ENCODE measurements at regions not wholly inside any gene's neighbourhood (a gene's known extent, or its start where the extent isn't known, plus 50 kb on each side); places are given as distances from the start of the nearest gene placed in this dataset.

DNA sequence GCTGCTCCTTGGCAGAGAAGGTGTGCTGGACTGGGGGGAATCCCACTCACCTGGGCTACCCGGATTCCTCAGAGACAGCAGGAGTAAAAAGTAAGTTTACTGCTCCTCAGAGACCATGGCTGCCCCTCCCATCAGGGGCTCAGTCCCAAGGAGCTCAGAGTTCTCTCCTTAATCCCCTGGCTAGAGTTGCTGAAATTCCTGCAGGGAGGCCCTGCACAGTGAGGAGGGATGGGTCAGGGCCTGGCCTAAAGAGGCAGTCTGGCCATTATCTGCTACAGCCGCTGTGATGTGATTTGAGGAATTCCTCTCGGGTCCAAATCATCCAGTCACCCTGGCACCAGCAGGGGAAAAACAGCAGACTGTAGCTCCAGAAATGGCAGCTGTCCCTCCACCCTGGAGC, 502.5 kb downstream of the PCDH17 start:
- intact Hi-C loops (cut with DNase I) = no loop called here
- DNase-seq (ENCODE audit: missing footprints) (no peak), ATAC-seq (no peak)

- intact Hi-C loops (cut with DNase I) = no loop called here
- ATAC-seq = no peak
Observed at GRCh38 chr13:58134525-58134924, 503.0 kb downstream of the PCDH17 start.

DNA sequence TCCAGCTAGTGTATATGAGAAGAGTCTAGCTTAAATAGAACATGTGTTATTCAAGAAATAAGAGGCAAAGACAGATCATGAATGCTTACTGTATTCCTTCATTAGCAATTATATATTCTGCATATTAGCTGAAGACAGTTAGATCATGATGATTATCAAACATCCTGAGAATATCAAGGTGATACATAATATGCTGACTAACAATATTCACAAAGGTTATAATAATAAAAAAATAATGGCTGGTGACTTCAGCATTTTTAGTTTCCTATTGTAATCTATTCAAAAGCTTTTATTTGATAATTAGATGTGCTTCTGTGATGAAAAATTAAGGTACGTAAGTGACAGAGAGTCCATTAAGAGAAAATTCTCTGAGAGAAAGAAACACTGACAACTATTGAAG, 511.4 kb downstream of the PCDH17 start:
- intact Hi-C loops (cut with DNase I) = no loop called here
- DNase-seq (ENCODE audit: missing footprints) = no peak
- ATAC-seq = no peak

More at GRCh38 chr13:58134525-58134924, 503.0 kb downstream of the PCDH17 start:
- DNase-seq (ENCODE audit: missing footprints) = no peak

GRCh38 chr13:58144616-58145015, 513.1 kb downstream of the PCDH17 start:
- no peak for DNase-seq (ENCODE audit: missing footprints)
- ATAC-seq = no peak
- intact Hi-C loops (cut with DNase I) = no loop called here

DNA sequence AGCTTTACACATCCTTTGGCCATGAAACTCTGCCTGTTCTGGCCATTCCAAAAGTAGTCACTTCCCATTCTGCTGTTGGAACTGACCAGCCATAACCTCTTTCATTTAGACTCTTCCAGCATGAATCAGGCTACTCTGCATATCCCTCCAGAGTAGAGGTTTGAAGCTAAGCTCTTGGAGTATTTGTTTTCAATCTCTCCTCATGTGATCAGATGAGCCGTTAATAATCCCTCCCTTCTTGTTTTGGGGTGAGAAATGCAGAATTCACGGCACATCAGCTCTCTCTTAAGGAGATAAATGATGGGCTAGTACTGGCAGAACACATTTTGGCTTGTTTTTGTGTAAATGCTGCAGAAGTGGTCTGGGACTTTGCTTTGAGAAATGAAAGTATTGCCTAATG, 519.9 kb downstream of the PCDH17 start:
- DNase-seq (ENCODE audit: missing footprints) = no peak

GRCh38 chr13:58160980-58161379, 529.4 kb downstream of the PCDH17 start:
- ATAC-seq = no peak
- no peak for DNase-seq (ENCODE audit: missing footprints)
- intact Hi-C loops (cut with DNase I) = no loop called here

More for the DNA sequence above, 519.9 kb downstream of the PCDH17 start:
- intact Hi-C loops (cut with DNase I) = no loop called here
- ATAC-seq = peak; percentile 52

- DNase-seq (ENCODE audit: missing footprints) (no peak), ATAC-seq (no peak)
- intact Hi-C loops (cut with DNase I) = no loop called here
Observed at GRCh38 chr13:58165617-58166016, 534.1 kb downstream of the PCDH17 start.

GRCh38 chr13:58181111-58181510, 549.6 kb downstream of the PCDH17 start:
- DNase-seq (ENCODE audit: missing footprints) (no peak), ATAC-seq (no peak)
- intact Hi-C loops (cut with DNase I) = no loop called here

DNA sequence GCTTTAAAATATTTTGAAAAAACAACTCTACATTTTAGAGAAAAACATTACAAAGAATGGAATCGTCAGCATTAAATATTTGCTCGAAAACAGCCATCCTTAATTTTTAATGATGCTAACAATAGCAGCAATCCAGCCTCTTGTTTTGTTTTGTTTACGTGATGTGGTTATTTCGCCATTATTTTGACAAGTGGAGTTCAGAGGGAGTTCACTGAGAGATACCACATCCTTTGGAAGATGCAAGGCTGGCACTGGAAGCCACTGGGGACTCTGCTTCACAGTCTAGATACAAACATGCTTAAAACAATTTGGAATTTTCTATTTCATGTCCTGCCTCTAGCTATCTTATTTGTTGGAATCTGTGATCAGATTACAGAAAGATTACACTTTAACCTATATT, 556.3 kb downstream of the PCDH17 start:
- intact Hi-C loops (cut with DNase I) = no loop called here
- no peak for ATAC-seq
- DNase-seq (ENCODE audit: missing footprints) = no peak

GRCh38 chr13:58190577-58190976, 559.0 kb downstream of the PCDH17 start:
- DNase-seq (ENCODE audit: missing footprints) (no peak), ATAC-seq (peak; percentile 59)
- intact Hi-C loops (cut with DNase I) = no loop called here

DNA sequence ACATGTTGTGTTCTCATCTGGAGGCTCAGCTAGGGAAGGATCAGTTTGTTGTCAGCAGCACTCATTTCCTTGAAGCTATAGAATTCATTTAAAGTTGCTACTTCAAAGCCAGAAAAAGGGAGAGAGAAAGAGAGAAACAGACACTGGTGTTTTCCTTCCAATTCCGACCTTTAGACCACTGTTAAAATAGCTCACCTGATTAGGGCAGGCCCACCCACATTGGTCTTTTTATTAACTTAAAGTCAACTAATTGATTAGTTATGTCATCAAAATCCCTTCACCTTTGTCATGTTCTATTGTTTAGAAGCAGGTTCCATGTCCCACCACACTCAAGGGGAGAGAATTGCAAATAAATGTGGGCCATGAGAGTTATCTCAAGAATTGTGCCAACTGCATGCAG, 560.2 kb downstream of the PCDH17 start:
- no peak for DNase-seq (ENCODE audit: missing footprints)
- intact Hi-C loops (cut with DNase I) = no loop called here
- ATAC-seq = no peak

DNA sequence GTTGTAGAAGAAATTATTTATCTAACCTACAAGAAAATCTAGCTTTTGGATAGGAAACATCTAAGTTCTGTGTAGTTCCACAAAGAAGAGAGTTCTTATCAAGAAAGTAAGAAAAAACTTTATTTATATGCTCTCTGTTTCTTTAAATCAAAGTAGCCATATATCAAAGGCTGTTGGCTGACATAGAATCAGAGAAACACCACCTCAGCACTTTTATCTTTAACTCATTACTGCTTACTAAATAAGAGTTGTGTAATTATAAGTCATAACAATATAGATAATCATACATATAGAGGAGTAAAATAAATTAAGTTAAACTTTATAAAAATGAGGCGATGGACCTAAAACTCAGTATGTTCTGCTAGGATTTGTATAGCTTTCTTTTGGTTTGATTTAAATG, 570.6 kb downstream of the PCDH17 start:
- intact Hi-C loops (cut with DNase I) = no loop called here
- ATAC-seq (no peak), DNase-seq (ENCODE audit: missing footprints) (no peak)

DNA sequence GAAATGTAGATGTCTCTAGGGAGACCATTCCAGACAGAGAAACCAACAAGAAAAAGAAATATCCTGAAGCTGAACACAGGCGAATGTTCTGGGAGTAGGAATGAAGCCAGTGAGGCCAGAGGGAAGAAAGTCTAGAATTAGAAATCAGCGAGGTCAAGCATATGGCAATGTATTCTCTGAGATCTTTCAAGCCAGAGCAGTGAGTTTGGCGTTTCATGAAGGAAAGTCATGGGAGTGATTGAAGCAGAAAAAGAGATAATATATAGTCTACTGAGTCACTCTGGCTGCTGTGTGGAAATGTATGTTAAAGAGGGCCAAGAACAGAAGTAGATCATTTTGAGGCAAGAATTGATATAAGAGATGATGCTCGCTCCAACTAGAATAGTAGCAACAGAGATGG, 576.0 kb downstream of the PCDH17 start:
- intact Hi-C loops (cut with DNase I) = no loop called here
- ATAC-seq (no peak), DNase-seq (ENCODE audit: missing footprints) (no peak)

DNA sequence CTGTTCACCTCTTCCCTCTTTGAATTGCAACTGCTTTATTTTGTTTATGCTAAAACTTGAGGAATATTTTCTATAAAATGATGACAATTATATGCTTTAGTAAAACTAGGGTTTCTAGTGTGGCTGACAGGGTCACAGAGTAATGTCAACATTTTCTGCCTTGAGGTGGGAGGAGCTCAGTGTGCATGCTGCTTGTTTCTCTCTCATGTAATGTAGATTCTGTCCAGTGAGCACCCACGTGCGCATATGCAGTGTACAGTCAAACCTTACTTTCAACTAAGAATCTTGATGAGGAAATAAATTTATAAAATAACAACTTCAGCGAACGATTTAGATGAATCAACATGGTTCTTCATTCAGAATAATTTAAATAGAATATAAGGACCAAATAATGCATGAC, 603.9 kb downstream of the PCDH17 start:
- intact Hi-C loops (cut with DNase I) = no loop called here
- ATAC-seq = no peak
- DNase-seq (ENCODE audit: missing footprints) = no peak

GRCh38 chr13:58238972-58239773, 607.6 kb downstream of the PCDH17 start:
- intact Hi-C loops (cut with DNase I) = no loop called here
- no peak for DNase-seq (ENCODE audit: missing footprints)
- peak; percentile 63 for ATAC-seq

- intact Hi-C loops (cut with DNase I) = loop anchor here (10.0 kb wide), 1 partner anchor 195 kb away; no protein-coding TSS in a partner anchor
- ATAC-seq = peak; percentile 67
- DNase-seq (ENCODE audit: missing footprints) = peak; percentile 42
Observed at GRCh38 chr13:58239774-58240268, 608.3 kb downstream of the PCDH17 start.

DNA sequence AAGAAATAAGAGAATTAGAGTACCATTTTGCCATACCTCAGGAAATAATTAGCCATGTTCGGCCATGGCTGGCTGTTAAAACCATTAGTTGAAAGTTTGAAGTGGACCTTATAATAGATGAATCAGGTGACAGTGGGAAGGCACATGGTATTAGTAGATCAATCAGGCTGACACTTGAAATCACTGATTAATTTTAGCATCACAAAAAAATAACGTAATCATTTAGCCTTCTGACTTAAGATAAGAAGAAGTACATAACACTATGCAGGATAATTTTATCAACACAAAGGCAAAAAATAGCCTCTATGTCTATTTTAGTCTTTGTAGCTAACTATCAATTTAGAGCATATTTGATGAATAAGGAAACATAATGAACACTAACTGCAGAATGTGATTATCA, 615.5 kb downstream of the PCDH17 start:
- intact Hi-C loops (cut with DNase I) = loop anchor here (10.0 kb wide), 1 partner anchor 202 kb away; no protein-coding TSS in a partner anchor
- peak; percentile 89 for ATAC-seq
- no peak for DNase-seq (ENCODE audit: missing footprints)

DNA sequence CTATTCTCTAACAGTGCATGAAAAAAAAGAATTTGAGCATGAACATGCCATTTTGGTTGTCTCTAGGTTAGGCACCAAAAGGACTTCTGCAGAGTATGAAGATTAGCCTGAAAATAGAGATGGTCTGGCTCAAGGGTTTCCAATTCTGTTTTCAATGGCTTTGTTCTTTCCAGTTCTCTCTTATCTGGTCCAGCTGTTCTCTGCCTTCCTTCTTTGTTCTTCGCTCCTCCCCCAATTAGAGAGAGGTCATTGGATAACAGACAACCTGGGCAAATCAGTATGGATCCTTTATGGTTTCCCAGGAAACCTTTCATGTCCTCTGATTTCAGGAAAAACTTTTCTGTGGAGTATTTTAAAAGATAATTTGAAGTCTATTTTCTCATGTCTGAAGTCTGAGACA, 623.4 kb downstream of the PCDH17 start:
- DNase-seq (ENCODE audit: missing footprints) (no peak), ATAC-seq (no peak)
- intact Hi-C loops (cut with DNase I) = no loop called here

DNA sequence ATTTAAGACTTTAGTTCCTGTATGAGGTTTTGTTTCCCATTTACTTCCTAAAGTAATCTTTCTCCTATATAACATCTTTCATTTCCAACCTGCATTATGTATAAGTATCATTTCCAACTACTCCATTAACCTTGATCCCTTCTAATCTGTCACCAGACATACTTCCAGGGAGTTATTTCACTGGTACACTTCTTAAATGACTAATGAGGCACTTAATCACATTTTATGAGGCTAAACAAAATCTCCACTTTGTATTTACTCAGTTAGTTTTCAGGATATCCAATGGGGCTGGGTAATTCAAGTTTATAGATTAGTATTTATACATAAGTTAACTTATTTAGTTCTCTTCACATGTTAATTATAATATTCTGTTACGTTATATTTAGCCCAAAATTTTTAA, 634.7 kb downstream of the PCDH17 start:
- ATAC-seq = no peak
- intact Hi-C loops (cut with DNase I) = no loop called here

DNA sequence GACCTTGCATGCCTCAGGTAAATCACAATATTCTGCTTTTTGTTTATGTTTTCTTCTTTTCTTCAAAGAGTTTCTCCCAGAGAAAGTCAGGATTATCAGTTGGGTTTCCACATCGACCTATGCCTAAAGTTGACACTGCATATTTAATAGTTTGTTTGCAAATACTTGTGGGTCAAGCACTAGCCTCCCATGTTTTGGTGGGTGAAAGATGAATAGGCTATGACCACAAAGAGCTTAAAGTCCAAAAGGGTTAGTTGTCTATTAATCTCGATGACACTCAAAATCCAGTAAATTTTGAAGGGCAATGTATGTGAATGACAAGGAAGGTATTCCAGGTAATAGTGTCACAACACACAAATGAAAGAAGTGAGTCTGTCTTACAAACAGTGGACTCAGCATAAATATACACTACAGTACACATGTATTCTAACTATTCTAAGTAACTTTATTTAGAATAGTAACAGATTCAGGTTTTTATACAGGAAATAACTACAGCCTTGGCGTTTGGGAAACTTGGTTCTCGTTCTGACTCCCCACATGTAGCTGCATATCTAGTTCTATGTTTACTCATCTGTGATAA, 667.1 kb downstream of the PCDH17 start:
- ATAC-seq = no peak
- DNase-seq (ENCODE audit: missing footprints) = no peak
- intact Hi-C loops (cut with DNase I) = no loop called here

More for the DNA sequence above, 634.7 kb downstream of the PCDH17 start:
- no peak for DNase-seq (ENCODE audit: missing footprints)
